HG03280 (cell line): ENCODE measurements at regions not wholly inside any gene's neighbourhood (a gene's known extent, or its start where the extent isn't known, plus 50 kb on each side); places are given as distances from the start of the nearest gene placed in this dataset.
"Not testable (repeated sequence)": the region's sequence is repeated elsewhere in the genome, so short reads cannot be mapped to it uniquely, and the experiment has no call there.

Source experiments
- ATAC-seq: cut with Tn5 transposase; IDR thresholded peaks from one replicate; pipeline ENCODE4 v1.9.1; 2021; ENCODE audit warnings: mild to moderate bottlenecking, moderate library complexity; ENCODE audit not compliant: unreplicated experiment

DNA sequence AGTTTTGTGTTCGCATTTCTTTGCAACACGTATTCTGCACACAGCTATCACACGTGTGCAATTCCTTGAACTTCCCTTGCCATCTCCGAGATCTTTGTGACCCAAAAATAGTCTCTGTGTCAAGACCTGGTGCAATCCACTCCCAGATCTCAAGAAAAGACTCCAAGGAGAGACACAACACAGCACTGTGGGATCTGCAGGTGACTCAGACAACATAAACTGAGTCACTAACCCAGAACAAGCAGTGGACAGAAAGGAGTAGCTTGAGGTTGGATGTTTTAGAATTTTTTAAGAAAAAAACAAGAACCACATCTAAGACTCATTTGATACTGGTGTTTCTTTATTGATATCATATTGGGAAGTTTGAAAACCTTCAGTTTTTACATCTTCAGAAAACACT lies 396.9 kb downstream of the AGTPBP1 start:
- no peak for ATAC-seq

DNA sequence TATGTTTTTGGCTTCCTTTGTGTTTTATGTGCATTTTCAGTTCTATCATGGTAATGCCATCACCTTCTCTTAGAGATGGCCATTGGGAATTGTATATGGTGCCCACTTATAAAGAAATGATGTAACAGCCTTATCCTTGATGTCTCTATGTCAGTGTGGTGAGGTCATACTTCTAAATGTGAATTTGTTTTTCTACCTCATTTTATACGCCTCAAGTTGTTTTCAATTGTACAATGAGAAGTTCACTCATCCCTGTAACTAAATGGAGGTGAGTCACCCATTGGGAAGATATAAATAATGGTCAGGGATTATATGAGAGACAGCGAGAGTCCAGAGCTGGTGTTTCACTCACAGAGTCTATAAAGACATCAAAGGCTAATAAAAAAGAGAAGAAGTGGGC lies 402.4 kb downstream of the AGTPBP1 start:
- ATAC-seq = no peak

DNA sequence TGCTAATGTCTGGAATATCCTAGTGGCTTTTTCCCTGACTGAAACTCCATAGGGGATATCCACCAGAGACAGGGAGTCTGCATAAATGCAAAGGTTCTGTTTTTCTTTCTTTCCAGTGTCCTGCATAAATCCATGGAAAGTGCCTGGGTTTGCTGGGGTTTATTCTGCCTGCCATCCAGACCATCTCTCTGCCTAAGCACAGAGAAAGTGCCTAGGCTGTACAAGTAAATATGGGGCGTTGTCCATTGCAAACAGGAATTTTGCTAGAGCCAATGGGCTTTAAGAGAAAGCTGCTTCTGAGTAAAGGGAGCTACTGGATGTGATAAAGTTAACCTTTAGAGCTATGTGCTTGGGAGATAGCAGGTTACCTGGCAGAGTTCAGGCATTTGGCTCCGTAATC lies 407.5 kb downstream of the AGTPBP1 start:
- no peak for ATAC-seq

DNA sequence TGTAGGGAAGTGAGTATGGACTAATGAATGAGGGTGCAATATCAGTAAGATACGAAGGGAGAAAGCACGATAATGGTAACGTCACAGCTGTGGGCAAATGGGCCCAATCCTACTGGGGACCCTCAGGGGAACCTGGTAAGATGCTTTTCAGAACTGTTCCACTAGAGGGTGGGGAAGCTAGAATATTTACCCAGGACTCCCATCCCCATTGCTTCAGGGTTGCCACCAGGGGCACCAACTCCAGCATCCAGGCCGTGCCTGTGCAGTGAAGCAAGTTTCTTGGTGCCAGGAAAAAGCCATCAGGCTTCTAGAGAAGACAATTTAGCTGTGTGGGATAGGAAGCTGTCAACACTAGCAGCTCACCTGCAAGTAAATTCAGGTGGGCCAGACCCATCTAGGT lies 409.3 kb downstream of the AGTPBP1 start:
- no peak for ATAC-seq

DNA sequence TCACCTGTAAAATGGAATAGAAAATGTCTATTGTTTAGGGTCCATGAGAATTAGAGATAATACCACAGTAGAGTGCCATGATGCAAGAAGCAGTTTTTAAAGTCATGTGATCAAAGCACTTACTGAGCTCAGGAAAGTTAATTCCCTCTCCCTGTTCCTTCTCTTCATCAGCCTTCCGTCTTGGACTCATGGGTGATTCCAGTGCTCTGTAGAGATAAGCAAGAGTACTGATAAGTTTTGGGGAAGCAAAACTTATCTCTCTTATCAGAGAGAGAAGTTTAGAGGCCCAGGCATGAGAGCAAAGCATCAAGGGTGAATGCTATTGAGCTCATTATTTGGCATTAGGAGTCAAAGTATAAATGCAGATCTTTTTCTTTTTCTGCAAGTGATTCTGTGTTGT lies 410.1 kb downstream of the AGTPBP1 start:
- ATAC-seq = no peak

DNA sequence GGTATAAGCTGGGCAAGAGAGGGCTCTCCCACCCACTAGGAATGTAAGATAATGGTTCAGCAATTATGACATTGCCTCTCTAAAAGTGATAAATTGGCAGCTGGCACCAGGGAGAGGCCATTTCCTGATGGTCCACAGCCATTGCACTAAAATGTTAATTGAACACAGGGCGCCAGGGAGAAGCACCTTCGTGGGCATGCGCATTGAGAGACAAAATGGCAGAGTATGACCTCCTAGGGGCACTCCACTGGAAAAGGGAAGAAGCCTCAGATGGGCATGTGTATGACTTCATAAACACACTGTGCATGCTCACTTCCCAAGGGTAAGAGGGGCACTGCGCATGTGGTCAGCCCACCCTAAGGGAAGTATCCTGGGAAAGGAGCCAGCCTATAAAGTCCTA lies 419.2 kb downstream of the AGTPBP1 start:
- no peak for ATAC-seq

DNA sequence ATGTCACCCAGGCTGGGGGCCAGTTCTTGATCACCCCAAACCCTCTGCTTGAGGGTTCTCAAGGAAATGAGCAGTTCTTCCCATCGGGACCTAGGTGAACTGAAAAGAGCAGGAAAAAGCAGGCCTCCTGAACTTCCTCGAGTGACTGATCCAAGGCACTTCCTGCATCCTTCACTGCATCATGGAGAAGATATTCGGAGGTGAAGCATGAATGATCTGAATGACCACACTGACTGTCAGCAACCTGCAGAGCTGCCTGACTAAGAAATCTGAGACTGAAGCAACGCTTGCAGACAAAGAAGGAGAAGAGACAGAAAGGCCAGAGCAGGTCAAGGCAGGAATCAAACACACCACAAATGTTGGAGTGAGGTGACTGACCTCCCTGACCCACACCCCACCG lies 420.2 kb downstream of the AGTPBP1 start:
- no peak for ATAC-seq

DNA sequence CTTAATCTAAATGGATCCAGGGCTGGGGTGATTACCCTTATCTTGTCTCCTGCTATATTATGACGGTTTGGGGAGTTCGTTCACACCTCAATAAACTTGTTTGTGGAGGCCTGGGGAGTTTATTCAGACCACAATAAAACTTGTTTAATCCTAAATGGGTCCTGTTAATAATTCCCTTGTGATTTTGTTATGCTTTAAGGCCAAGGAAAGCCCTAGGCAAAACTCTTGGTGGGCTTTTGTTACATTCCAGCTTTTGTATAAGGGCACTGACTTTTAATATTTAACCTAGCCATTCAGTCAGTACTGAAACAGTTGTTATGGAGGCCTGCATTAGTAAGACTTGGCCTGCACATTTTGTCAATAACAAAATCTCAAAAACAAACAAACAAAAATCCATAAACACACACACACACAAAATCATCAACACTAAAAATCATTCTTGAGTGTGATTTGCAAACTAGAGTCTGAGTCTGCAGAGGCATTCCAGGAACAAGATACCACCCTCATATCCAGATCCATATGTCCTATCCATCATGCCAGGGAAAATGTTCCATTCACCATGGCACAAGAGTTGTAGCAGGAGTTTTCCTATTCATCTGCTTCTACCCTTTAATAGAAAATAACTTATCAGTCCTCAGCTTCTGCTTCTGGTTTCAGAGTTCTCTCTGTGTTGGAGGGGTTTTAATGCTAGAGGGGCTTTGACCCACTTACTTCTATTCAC lies 421.7 kb downstream of the AGTPBP1 start:
- ATAC-seq = no peak

DNA sequence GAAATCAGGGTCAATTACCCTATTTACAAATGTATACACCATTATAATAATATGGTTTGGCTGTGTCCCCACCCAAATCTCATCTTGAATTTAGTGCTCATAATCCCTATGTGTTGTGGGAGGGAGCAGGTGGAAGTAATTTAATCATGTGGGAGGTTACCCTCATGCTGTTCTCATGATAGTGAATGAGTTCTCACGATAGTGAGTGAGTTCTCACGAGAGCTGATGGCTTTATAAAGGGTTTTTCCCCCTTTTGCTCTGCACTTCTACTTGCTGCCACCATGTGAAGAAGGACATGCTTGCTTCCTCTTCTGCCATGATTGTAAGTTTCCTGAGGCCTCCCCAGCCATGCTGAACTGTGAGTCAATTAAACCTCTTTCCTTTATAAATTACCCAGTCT lies 426.2 kb downstream of the AGTPBP1 start:
- not testable (repeated sequence) for ATAC-seq

DNA sequence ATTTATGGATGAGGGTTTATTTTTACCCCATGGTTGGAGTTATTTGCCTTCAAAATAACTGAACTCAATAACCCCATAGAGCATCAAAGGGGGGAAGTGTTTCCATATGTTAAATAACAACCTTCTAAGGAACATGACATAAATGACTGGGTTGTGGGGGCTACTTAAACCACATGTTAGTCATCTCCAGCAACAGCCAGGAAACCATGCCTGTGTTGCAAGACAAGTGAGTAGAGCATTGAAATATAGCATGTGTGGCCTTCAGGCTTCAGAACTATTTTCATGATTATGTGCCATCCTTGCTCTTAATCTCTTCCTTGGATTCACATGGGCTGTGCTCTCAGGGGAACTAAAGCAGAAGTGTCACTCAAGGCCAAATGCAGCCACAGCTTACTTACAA lies 431.2 kb downstream of the AGTPBP1 start:
- ATAC-seq = no peak

DNA sequence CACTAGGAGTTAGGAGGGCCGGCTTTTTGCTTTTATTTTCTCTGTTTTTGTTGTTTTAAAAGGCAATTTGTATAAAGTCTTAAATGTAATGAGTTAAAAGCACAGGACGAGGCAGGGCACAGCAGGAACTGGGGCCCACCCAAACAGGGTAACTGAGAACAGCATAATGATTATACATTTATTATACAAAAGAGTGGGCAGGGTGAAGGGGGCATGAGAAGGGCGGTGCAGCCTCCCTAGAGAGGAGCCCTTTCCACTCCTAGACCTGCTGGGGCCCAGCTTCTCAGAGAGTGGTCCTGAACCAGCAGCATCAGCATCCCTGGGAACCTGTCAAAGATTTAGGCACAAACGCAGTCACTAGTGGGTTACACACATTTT lies 438.0 kb downstream of the AGTPBP1 start:
- no peak for ATAC-seq

DNA sequence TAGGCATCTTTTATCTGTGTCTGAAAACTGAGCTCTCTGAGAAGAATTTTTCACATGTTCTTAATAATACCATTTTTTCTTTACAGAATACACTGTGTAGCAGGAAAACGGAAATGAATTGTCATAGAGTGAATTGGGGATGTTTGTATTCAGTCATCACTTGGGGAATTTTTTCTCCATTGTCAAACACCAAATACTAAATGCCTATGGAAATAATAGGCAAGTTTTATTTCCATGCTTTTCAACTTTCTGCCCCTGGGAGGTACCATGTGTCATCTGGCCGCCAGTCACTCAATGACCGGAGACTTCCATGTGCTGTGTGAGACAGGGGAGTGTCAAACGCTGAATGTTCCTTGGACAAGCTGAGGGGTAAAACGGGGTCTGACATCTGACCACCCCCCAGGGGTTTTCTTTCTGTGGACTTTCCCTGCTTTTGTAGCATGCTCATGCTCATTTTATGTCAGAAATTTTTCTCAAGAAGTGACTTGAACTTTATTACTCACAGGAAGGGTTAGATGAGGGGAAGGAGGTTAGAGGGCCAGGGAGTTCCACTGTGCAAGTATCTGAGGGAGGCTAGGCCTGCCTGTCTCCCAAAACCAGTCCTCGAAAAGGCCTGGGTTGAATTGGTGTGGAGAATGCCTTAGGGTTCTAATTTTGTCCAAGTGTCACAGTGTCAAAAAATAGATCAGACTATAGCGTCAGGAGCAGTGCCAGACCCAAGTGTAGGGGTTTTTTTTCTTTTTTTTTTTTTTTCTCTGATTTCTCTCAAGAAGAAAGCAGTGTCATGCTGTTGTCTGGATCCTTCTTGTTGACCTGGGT lies 438.6 kb downstream of the AGTPBP1 start:
- no peak for ATAC-seq

DNA sequence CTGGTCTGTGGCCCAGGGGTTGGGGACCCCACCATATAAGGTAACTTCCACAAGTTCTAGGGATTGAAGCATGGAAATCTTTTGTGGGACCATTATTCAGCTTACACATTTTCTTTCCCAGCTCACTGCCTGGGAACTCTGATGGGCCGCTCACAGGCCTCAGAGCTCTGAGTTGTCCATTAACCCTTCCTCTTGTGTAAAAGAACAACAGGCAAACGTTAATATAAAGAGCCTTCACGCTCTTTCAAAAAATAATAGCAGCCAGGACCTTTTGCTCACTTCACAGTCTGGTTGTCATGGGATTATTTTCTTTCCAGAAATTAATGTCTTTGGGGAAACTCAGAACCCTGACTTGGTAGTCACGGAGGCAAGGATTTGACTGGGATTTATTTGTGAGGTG lies 443.3 kb downstream of the AGTPBP1 start:
- no peak for ATAC-seq

DNA sequence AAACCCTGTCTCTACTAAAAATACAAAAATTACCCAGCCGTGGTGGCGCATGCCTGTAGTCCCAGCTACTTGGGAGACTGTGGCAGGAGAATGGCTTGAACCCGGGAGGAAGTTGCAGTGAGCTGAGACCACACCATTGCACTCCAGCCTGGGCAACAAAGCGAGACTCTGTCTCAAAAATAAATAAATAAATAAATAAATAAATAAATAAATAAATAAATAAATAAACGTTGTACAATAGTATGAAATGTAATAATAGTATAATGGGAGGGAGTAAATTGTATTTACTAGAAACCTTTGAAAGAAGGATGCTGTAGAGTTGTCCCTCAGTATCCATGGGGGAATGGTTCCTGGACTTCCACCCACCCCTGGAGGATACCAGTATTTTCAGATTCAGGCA lies 446.5 kb downstream of the AGTPBP1 start:
- not testable (repeated sequence) for ATAC-seq

DNA sequence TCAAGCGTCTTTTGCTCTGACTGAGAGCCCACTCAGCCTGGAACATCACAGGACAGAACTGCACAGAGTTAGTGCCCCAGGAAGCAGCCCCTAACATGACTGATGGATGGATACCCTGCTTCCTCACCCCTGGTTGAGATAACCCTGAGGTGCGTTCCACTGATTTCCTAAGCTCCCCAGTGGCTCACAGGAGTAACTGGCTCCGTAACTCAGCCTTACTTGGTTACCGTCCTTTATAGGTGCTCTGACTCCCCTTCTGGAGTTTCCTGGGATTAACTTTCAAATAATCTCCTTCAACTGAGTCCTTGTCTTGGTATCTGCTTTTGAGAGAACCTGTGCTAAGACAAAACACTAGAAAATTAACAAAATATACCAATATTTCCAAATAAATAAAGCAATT lies 449.5 kb downstream of the AGTPBP1 start:
- no peak for ATAC-seq

DNA sequence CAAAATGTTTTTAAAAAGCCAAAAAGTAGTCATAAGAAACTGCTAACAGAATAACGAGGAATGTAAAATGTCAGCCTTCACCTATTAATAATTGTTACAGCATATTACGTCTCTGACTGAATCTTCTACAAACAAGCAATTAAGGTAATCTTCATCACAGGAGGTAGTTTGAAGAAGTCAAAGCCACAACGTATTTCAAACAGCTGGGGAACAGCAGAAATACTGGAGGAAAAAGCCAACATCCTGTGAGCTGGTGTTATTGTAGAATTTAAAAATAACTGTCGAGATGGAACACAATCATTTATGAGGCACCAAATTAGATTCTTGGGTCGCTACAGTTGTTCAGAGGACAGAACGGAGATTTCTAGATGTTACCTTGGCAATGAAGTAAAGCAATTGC lies 450.5 kb downstream of the AGTPBP1 start:
- ATAC-seq = no peak

DNA sequence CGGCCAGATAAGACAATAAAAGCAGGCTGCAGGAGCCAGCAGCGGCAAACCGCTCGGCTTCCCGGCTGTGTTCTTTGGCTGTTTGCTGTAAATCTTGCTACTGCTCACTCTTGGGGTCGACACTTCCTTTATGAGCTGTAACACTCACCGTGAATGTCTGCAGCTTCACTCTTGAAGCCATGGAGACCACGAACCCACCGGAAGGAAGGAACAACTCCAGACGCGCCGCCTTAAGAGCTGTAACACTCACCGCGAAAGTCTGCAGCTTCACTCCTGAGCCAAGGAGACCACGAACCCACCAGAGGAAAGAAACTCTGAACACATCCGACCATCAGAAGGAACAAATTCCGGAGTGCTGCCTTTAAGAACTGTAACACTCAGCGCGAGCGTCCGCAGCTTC lies 451.7 kb downstream of the AGTPBP1 start:
- no peak for ATAC-seq

DNA sequence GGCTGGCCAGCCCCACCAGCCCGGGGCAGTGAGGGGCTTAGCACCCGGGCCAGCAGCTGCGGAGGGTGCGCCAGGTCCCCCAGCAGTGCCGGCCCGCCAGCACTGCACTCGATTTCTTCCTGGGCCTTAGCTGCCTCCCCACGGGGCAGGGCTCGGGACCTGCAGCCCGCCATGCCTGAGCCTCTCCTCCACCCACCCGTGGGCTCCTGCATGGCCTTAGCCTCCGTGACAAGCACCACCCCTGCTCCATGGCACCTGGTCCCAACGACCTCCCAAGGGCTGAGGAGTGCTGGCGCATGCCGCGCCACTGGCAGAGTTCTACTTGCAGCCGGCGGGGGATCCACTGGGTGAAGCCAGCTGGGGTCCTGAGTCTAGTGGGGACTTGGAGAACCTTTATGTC lies 452.6 kb downstream of the AGTPBP1 start:
- ATAC-seq = no peak

DNA sequence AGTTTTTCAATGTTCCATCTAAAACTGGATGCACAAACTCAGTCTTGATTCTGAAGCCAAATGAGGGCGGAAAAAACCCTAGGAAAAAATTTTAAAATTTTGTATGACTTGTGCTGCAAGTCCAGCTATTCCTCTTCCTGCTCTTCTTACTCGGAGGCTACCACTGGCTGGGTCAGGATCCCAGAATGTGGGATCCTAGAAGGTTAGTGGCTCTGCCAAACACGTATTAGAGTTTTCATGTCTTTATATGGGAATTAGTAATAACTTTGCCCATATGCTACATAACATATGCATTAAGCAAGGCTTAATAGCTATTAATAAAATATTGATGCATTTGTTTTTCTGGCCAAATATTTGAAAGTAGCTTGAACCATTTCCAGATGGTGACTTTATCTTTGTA lies 458.3 kb downstream of the AGTPBP1 start:
- no peak for ATAC-seq

DNA sequence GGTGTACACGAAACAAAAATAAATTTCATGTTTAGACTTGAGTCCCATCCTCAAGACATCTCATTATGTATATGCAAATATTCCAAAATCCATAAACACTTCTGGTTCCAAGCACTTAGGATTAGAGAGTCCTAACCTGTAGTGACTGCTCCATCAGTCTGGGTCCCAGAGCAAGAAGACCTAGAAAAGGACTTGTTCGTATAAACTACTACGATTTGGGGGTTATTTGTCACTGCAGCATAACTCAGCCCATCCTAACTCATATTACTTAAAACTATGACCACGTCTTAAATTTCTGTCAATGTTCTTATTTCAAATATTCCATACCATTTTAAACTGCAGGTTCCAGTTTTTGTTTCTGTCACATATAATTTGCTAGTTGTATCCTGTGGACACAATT lies 463.0 kb downstream of the AGTPBP1 start:
- ATAC-seq = no peak

DNA sequence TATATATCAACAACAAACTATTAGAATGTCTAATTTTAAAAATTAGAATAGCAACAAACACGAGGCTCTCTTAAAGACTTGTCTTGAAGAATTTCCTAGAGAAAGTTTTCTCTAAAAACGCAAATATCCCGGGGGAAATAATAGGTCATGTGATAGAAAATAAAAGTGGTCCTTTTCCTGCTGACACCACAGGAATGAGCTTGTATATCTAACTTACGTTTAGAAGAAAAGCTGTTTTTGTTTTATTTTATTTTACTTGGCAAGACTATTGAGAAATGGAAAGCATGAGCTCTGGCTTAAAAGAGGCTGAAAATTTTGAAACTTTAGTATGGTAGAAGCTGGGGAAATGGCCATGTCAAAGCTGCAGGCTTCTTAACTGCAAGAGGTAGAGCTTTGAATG lies 465.0 kb downstream of the AGTPBP1 start:
- no peak for ATAC-seq

DNA sequence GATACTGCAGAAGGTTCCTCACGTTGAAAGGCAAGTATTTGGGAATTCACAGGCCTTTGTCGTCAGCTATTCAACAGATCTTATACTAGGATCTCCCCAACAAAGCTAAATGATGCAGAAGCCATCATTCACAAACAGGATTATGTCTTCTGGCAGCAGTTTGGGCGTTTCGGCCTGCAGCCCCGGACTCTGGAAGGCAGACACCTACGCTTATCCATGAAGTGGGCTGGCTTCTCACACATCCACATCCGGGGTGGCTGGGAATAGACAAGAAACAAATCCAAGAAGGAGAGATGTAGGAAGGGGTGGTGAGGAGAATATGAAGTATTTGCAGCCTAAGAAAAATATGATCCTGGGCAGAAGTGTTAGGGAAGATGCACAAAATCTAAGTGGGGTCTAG lies 471.9 kb downstream of the AGTPBP1 start:
- no peak for ATAC-seq

DNA sequence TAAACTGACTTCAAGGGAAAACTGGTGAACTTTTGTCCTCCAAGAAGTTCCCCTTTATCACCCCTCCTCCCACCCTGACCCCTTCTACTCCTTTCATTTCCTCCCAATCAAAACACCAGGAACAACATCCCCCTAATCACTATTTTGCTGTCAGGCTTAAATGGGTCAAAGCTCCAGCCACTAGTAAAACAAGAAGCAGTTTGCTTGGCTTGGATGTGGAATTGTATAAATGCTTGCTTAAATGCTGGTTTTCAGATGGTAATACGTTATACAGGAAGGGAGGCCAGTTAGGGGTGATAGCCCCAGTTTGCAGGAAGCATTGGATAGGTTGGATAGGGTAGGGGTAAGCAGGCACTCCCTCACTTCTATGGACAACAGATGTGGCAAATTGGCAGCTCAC lies 473.6 kb downstream of the AGTPBP1 start:
- ATAC-seq = no peak
